ENCODE measurements at regions not wholly inside any gene's neighbourhood (a gene's known extent, or its start where the extent isn't known, plus 50 kb on each side); places are given as distances from the start of the nearest gene placed in this dataset.

DNA sequence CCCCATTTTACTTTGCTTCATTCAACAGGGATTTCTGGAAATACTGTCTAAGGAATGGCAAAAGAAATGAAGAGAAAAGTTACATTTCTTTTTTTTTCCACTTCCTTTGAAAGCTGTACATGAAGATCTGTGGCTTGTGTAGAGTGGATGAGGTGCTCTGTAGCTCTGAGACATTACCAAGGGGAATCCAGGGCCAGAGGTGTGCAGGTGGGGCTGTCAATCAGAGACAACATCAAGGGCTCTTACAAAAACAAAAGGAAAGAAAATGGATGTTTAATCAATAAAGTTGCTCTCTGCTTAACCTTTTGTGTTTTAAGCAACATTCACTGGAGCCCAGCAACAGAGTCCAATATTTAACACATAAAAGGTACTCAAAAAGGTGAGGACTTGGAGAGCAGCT lies 391.1 kb downstream of the TMEM38B start (continued):
- TF ChIP-seq CTCF (IDR thresholded peaks at IDR 0.05; ENCODE audit: low read depth, low read length, missing input control), result no peak
- TF ChIP-seq NR2F2 (IDR thresholded peaks at IDR 0.05), result no peak
- no peak for TF ChIP-seq TAF1 (conservative IDR thresholded peaks at IDR 0.05)

GRCh38 chr9:106092083-106092482 lies 397.7 kb downstream of the TMEM38B start:
- Histone ChIP-seq H3K4me3 (ENCODE audit: low read depth in 1 of 3, low read length in 3 of 3) (no peak overlapping the region), H3K27me3 (ENCODE audit: control insufficient read depth in 4 of 4, insufficient read depth in 4 of 4, low read length in 3 of 4) (no peaks in the 10 kb centered on the region), H3K36me3 (ENCODE audit: control insufficient read depth in 4 of 4, insufficient read depth in 3 of 4, low read depth in 1 of 4, low read length in 3 of 4) (no peaks in the 10 kb centered on the region), H3K9me3 (ENCODE audit: control insufficient read depth in 4 of 4, low read length in 3 of 4) (peaks cover 0 to 2% (median 0%) of the 10 kb centered on the region in 4 donors), H3K27ac (ENCODE audit: low read depth in 1 of 2, low read length in 2 of 2) (no peak overlapping the region), H3K9ac (ENCODE audit: low read depth in 1 of 2, low read length in 2 of 2) (no peak overlapping the region), H3K4me1 (ENCODE audit: control insufficient read depth in 4 of 4, insufficient read depth in 4 of 4, low read length in 3 of 4) (no peaks in the 10 kb centered on the region)
- WGBS, result 95% methylated on average over 4 of the region's 4 CpGs
- DNase-seq (ENCODE audit: low spot score), result no peak
- no peak for TF ChIP-seq EGR1 (IDR thresholded peaks at IDR 0.05; ENCODE audit: low read depth in 2 of 2)
- no peak for TF ChIP-seq CTCF (IDR thresholded peaks at IDR 0.05; ENCODE audit: low read depth, low read length, missing input control)
- no peak for TF ChIP-seq TAF1 (conservative IDR thresholded peaks at IDR 0.05)
- TF ChIP-seq, protein P1, sequence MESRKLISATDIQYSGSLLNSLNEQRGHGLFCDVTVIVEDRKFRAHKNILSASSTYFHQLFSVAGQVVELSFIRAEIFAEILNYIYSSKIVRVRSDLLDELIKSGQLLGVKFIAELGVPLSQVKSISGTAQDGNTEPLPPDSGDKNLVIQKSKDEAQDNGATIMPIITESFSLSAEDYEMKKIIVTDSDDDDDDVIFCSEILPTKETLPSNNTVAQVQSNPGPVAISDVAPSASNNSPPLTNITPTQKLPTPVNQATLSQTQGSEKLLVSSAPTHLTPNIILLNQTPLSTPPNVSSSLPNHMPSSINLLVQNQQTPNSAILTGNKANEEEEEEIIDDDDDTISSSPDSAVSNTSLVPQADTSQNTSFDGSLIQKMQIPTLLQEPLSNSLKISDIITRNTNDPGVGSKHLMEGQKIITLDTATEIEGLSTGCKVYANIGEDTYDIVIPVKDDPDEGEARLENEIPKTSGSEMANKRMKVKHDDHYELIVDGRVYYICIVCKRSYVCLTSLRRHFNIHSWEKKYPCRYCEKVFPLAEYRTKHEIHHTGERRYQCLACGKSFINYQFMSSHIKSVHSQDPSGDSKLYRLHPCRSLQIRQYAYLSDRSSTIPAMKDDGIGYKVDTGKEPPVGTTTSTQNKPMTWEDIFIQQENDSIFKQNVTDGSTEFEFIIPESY (IDR thresholded peaks at IDR 0.05), result no peak
- TF ChIP-seq HNF4A (conservative IDR thresholded peaks at IDR 0.05), result no peak
- TF ChIP-seq FOXA1 (IDR thresholded peaks at IDR 0.05), result no peak
- no peak for TF ChIP-seq HNF4G (IDR thresholded peaks at IDR 0.05)
- TF ChIP-seq RXRA (IDR thresholded peaks at IDR 0.05), result no peak
- TF ChIP-seq SP1 (IDR thresholded peaks at IDR 0.05), result no peak
- no peak for TF ChIP-seq JUND (IDR thresholded peaks at IDR 0.05)
- TF ChIP-seq NR2F2 (IDR thresholded peaks at IDR 0.05), result no peak
- TF ChIP-seq, protein P2, sequence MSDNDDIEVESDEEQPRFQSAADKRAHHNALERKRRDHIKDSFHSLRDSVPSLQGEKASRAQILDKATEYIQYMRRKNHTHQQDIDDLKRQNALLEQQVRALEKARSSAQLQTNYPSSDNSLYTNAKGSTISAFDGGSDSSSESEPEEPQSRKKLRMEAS (IDR thresholded peaks at IDR 0.05), result no peak
- TF ChIP-seq FOXA2 (IDR thresholded peaks at IDR 0.05), result no peak
- TF ChIP-seq GABPA (IDR thresholded peaks at IDR 0.05 in 1 of 2, conservative IDR thresholded peaks at IDR 0.05 in 1 of 2), result no peak
- TF ChIP-seq YY1 (IDR thresholded peaks at IDR 0.05), result no peak
- TF ChIP-seq, protein P3, sequence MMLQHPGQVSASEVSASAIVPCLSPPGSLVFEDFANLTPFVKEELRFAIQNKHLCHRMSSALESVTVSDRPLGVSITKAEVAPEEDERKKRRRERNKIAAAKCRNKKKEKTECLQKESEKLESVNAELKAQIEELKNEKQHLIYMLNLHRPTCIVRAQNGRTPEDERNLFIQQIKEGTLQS (IDR thresholded peaks at IDR 0.05), result no peak
- TF ChIP-seq RAD21 (IDR thresholded peaks at IDR 0.05), result no peak
- TF ChIP-seq, protein P4, sequence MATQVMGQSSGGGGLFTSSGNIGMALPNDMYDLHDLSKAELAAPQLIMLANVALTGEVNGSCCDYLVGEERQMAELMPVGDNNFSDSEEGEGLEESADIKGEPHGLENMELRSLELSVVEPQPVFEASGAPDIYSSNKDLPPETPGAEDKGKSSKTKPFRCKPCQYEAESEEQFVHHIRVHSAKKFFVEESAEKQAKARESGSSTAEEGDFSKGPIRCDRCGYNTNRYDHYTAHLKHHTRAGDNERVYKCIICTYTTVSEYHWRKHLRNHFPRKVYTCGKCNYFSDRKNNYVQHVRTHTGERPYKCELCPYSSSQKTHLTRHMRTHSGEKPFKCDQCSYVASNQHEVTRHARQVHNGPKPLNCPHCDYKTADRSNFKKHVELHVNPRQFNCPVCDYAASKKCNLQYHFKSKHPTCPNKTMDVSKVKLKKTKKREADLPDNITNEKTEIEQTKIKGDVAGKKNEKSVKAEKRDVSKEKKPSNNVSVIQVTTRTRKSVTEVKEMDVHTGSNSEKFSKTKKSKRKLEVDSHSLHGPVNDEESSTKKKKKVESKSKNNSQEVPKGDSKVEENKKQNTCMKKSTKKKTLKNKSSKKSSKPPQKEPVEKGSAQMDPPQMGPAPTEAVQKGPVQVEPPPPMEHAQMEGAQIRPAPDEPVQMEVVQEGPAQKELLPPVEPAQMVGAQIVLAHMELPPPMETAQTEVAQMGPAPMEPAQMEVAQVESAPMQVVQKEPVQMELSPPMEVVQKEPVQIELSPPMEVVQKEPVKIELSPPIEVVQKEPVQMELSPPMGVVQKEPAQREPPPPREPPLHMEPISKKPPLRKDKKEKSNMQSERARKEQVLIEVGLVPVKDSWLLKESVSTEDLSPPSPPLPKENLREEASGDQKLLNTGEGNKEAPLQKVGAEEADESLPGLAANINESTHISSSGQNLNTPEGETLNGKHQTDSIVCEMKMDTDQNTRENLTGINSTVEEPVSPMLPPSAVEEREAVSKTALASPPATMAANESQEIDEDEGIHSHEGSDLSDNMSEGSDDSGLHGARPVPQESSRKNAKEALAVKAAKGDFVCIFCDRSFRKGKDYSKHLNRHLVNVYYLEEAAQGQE (IDR thresholded peaks at IDR 0.05), result no peak

Measured in liver (tissue), 8 donors.